ENCODE measurements at regions not wholly inside any gene's neighbourhood (a gene's known extent, or its start where the extent isn't known, plus 50 kb on each side); places are given as distances from the start of the nearest gene placed in this dataset.

DNA sequence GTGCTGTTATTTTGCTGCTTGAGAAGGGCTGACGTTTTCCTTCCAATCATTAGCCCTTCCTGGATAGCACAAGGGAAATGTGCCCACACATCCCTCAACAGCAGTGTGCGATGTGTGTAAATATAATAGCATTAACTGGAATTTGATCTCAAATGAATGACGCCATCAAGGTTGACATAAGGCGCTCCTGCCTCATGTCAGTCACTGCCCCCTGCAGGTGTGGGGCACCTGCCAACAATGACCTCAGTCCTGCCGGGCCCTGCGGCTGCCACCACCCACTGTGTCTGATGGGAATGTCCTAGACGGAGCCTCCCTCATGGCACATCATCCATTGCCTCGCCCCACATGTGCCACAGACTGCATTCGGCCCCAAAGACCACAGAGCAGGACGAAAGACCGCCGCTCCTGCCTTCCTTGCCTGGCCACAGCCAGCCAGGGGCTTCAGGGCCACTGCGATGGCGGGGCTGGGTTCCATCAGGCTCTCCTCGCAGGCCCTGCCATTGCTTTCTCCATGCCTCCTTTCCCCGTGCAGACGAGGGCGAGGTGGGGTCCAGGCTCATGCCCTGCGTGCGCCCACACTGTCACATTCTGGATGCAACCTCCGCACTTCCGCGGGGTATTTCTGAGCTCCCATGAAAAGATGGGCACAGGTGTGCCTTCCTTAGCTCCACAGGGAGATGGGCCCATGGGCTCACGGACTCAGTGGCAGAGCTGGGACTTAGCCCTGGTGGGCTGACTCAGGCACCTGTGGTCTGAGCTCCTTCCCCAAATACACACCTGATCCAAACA is 146.7 kb downstream of the SOX1 start:
- DNase-seq: no peak
- no peaks in the 10 kb centered on the region for H3K4me1 ChIP-seq
- intact Hi-C loops (cut with DNase I; ENCODE audit: low total_unique reads) (no loop called here), in situ Hi-C loops (cut with MboI; ENCODE audit: low sequenced_read_pairs in 4 of 4) (no loop called here)
- TF ChIP-seq POLR2A (IDR thresholded peaks at IDR 0.05): no peak
- TF ChIP-seq, protein P1, sequence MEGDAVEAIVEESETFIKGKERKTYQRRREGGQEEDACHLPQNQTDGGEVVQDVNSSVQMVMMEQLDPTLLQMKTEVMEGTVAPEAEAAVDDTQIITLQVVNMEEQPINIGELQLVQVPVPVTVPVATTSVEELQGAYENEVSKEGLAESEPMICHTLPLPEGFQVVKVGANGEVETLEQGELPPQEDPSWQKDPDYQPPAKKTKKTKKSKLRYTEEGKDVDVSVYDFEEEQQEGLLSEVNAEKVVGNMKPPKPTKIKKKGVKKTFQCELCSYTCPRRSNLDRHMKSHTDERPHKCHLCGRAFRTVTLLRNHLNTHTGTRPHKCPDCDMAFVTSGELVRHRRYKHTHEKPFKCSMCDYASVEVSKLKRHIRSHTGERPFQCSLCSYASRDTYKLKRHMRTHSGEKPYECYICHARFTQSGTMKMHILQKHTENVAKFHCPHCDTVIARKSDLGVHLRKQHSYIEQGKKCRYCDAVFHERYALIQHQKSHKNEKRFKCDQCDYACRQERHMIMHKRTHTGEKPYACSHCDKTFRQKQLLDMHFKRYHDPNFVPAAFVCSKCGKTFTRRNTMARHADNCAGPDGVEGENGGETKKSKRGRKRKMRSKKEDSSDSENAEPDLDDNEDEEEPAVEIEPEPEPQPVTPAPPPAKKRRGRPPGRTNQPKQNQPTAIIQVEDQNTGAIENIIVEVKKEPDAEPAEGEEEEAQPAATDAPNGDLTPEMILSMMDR (IDR thresholded peaks at IDR 0.05 in 4 of 5, conservative IDR thresholded peaks at IDR 0.05 in 1 of 5): no peak
- no peaks in the 10 kb centered on the region for H3K9me3 ChIP-seq
- ATAC-seq: no peak
- no peaks in the 10 kb centered on the region for H3K36me3 ChIP-seq
- no peaks in the 10 kb centered on the region for H3K27me3 ChIP-seq
- H3K4me3 ChIP-seq: no peak overlapping the region
- H3K27ac ChIP-seq: no peak overlapping the region

DNA sequence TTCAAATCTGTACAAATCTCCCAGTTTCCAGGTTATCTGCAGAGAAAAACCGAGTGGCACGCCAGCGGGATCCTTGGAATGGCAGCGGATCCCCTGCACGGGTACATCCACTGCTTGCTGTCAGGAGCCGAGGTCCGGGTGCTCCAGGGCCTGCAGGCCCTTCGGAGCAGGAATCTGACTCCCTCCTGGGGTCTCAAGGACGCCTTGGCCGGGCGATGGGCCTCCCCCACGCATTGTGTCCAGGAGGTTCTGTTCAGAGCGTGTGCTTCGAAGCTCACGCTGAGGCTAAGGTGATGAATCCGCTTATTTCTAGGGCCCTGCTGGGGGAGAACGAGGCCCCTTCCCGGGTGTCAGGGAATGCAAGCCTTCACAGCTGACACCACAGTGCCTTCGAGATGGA is 148.9 kb downstream of the SOX1 start:
- no peak for DNase-seq
- intact Hi-C loops (cut with DNase I; ENCODE audit: low total_unique reads) (no loop called here), in situ Hi-C loops (cut with MboI; ENCODE audit: low sequenced_read_pairs in 4 of 4) (no loop called here)
- Histone ChIP-seq H3K4me1 (no peaks in the 10 kb centered on the region), H3K27me3 (no peaks in the 10 kb centered on the region), H3K36me3 (no peaks in the 10 kb centered on the region), H3K27ac (no peak overlapping the region), H3K9me3 (no peaks in the 10 kb centered on the region), H3K4me3 (no peak overlapping the region)
- TF ChIP-seq, protein P1 (IDR thresholded peaks at IDR 0.05 in 4 of 5, conservative IDR thresholded peaks at IDR 0.05 in 1 of 5): no peak
- TF ChIP-seq POLR2A (IDR thresholded peaks at IDR 0.05): no peak
- ATAC-seq: no peak

GRCh38 chr13:112217431-112217830 is 150.5 kb downstream of the SOX1 start:
- intact Hi-C loops (cut with DNase I; ENCODE audit: low total_unique reads) (no loop called here), in situ Hi-C loops (cut with MboI; ENCODE audit: low sequenced_read_pairs in 4 of 4) (no loop called here)
- Histone ChIP-seq H3K4me1 (no peaks in the 10 kb centered on the region), H3K36me3 (no peaks in the 10 kb centered on the region), H3K27ac (no peak overlapping the region), H3K9me3 (no peaks in the 10 kb centered on the region), H3K27me3 (no peaks in the 10 kb centered on the region), H3K4me3 (no peak overlapping the region)
- DNase-seq (no peak), ATAC-seq (no peak)
- TF ChIP-seq, protein P1 (IDR thresholded peaks at IDR 0.05 in 4 of 5, conservative IDR thresholded peaks at IDR 0.05 in 1 of 5): no peak
- no peak for TF ChIP-seq POLR2A (IDR thresholded peaks at IDR 0.05)

- no peak for DNase-seq
- TF ChIP-seq, protein P1 (IDR thresholded peaks at IDR 0.05 in 4 of 5, conservative IDR thresholded peaks at IDR 0.05 in 1 of 5): no peak
- TF ChIP-seq POLR2A (IDR thresholded peaks at IDR 0.05): no peak
- in situ Hi-C loops (cut with MboI; ENCODE audit: low sequenced_read_pairs in 4 of 4) (no loop called here), intact Hi-C loops (cut with DNase I; ENCODE audit: low total_unique reads) (no loop called here)
- H3K36me3 ChIP-seq: no peaks in the 10 kb centered on the region
- no peak overlapping the region for H3K4me3 ChIP-seq
- H3K27ac ChIP-seq: no peak overlapping the region
- no peak for ATAC-seq
- H3K27me3 ChIP-seq: no peaks in the 10 kb centered on the region
- no peaks in the 10 kb centered on the region for H3K9me3 ChIP-seq
- no peaks in the 10 kb centered on the region for H3K4me1 ChIP-seq
Observed at GRCh38 chr13:112218416-112218815, 151.5 kb downstream of the SOX1 start.

- H3K36me3 ChIP-seq: no peaks in the 10 kb centered on the region
- DNase-seq (no peak), ATAC-seq (no peak)
- no peaks in the 10 kb centered on the region for H3K27me3 ChIP-seq
- H3K4me3 ChIP-seq: no peak overlapping the region
- in situ Hi-C loops (cut with MboI; ENCODE audit: low sequenced_read_pairs in 4 of 4) (no loop called here), intact Hi-C loops (cut with DNase I; ENCODE audit: low total_unique reads) (no loop called here)
- H3K4me1 ChIP-seq: no peaks in the 10 kb centered on the region
- no peaks in the 10 kb centered on the region for H3K9me3 ChIP-seq
- TF ChIP-seq POLR2A (IDR thresholded peaks at IDR 0.05): no peak
- TF ChIP-seq, protein P1 (IDR thresholded peaks at IDR 0.05 in 4 of 5, conservative IDR thresholded peaks at IDR 0.05 in 1 of 5): no peak
- H3K27ac ChIP-seq: no peak overlapping the region
Observed at GRCh38 chr13:112219740-112220139, 152.8 kb downstream of the SOX1 start.
